SU-DHL-6 (cell line): ENCODE measurements at regions not wholly inside any gene's neighbourhood (a gene's known extent, or its start where the extent isn't known, plus 50 kb on each side); places are given as distances from the start of the nearest gene placed in this dataset.

Experiments used
- H2AFZ ChIP-seq: fragments of 200-600 bp; sonication (generic); 2 replicates; pipeline ENCODE4 v1.6.1; 2014; ENCODE audit warnings: low read depth, mild to moderate bottlenecking, moderate library complexity, mixed read lengths, antibody characterized with exemption, low read length; ENCODE audit not compliant: severe bottlenecking
- H3F3A ChIP-seq: fragments of 200-600 bp; shearing (Covaris generic); 2 replicates; pipeline ENCODE4 v1.6.0; 2016; ENCODE audit warnings: antibody characterized with exemption, mild to moderate bottlenecking; ENCODE audit not compliant: insufficient read depth
- H3K27ac ChIP-seq: fragments of 200-600 bp; sonication (generic); 2 replicates; pipeline ENCODE4 v1.5.1; 2016; ENCODE audit warnings: low read depth, mild to moderate bottlenecking, low read length, moderate library complexity, mixed read lengths
- H3K27me3 ChIP-seq: fragments of 200-600 bp; sonication (generic), shearing (Covaris generic); 2 replicates; pipeline ENCODE4 v1.6.0; 2014; ENCODE audit warnings: mild to moderate bottlenecking, low read length
- H3K36me3 ChIP-seq: fragments of 200-600 bp; sonication (generic); 2 replicates; pipeline ENCODE4 v1.6.1; 2014; ENCODE audit warnings: mild to moderate bottlenecking, low read length, mixed read lengths
- H3K4me2 ChIP-seq: fragments of 300-600, 200-600 bp; shearing (Covaris generic), sonication (generic); 2 replicates; pipeline ENCODE4 v1.6.0; 2014; ENCODE audit warnings: low read length, low read depth, mild to moderate bottlenecking; ENCODE audit not compliant: poor library complexity, severe bottlenecking
- H3K4me3 ChIP-seq: fragments of 200-600 bp; sonication (generic); 2 replicates; pipeline ENCODE4 v1.5.1; 2014; ENCODE audit warnings: antibody characterized with exemption, low read length, mild to moderate bottlenecking, mixed read lengths; ENCODE audit not compliant: insufficient read depth, poor library complexity, severe bottlenecking
- H3K79me2 ChIP-seq: fragments of 200-600 bp; sonication (generic); 2 replicates; pipeline ENCODE4 v1.6.1; 2014; ENCODE audit warnings: mild to moderate bottlenecking, low read length, moderate library complexity; ENCODE audit not compliant: insufficient read depth
- H3K9ac ChIP-seq: fragments of 200-600 bp; sonication (generic); 2 replicates; pipeline ENCODE4 v1.7.0; 2014; ENCODE audit warnings: mild to moderate bottlenecking, low read length
- H3K9me2 ChIP-seq: fragments of 200-600 bp; sonication (generic); replicated peaks from 2 replicates; pipeline ENCODE4 v1.6.1; 2014; ENCODE audit warnings: low read length; ENCODE audit not compliant: insufficient read depth
- H3K9me3 ChIP-seq: fragments of 200-600 bp; sonication (generic); 2 replicates; pipeline ENCODE4 v1.6.1; 2014; ENCODE audit warnings: low read length, mixed read lengths; ENCODE audit not compliant: insufficient read depth
- H4K20me1 ChIP-seq: fragments of 200-600 bp; sonication (generic); 2 replicates; pipeline ENCODE4 v1.6.1; 2014; ENCODE audit warnings: low read depth, mild to moderate bottlenecking, antibody characterized with exemption, low read length, moderate library complexity, mixed read lengths
- EZH2phosphoT487 ChIP-seq: fragments of 200-600 bp; sonication (generic), shearing (Covaris generic); conservative IDR thresholded peaks from 2 replicates; pipeline ENCODE4 v1.6.1; 2018; ENCODE audit warnings: mild to moderate bottlenecking, antibody characterized with exemption, low read length, moderate library complexity, mixed read lengths
- TF ChIP-seq, protein P1 (sequence below): fragments of 200-600 bp; sonication (generic); IDR thresholded peaks from one replicate; pipeline ENCODE4 v1.5.1; 2017; ENCODE audit warnings: antibody characterized with exemption, mild to moderate bottlenecking, low read length, moderate library complexity; ENCODE audit not compliant: insufficient read depth, poor library complexity, severe bottlenecking

DNA sequence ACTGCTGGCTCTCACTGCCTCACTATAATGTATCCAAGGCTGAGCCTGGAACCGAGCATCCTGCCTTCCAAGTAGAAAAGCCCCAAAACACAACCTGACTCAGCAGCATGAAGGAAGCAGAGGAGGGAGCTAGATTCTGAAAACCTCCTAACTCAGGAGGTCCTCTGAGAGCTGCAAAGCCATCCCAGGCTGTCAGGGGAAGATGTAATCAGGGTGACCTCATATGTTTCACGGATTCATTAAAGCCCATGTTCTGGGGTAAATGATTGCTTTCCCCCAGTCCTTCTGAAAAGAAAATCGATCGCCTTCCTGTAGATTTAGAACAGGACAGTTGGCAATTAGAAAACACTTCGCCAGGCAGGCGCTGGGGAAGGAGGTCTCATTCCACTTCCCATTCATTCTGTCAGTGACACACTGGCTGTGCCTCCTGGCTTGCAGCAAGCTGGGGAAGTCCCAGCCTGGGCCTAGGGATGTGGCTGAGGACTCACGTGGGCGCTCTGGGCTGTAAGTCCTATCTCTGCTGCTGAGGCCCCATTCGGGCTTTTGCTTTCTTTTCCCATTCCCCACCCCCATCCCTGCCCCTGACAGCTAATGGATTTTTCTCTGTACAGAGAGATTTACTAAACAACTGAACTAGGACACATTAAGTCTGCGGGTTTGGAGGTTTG lies 75.7 kb upstream of the TMEM132E start:
- H3K36me3 ChIP-seq = no peaks in the 10 kb centered on the region
- H2AFZ ChIP-seq = no peak overlapping the region
- H3K9me2 ChIP-seq = no peaks in the 10 kb centered on the region
- no peak overlapping the region for H3K4me2 ChIP-seq
- no peak overlapping the region for H3K27ac ChIP-seq
- no peaks in the 10 kb centered on the region for H4K20me1 ChIP-seq
- TF ChIP-seq, protein P1, sequence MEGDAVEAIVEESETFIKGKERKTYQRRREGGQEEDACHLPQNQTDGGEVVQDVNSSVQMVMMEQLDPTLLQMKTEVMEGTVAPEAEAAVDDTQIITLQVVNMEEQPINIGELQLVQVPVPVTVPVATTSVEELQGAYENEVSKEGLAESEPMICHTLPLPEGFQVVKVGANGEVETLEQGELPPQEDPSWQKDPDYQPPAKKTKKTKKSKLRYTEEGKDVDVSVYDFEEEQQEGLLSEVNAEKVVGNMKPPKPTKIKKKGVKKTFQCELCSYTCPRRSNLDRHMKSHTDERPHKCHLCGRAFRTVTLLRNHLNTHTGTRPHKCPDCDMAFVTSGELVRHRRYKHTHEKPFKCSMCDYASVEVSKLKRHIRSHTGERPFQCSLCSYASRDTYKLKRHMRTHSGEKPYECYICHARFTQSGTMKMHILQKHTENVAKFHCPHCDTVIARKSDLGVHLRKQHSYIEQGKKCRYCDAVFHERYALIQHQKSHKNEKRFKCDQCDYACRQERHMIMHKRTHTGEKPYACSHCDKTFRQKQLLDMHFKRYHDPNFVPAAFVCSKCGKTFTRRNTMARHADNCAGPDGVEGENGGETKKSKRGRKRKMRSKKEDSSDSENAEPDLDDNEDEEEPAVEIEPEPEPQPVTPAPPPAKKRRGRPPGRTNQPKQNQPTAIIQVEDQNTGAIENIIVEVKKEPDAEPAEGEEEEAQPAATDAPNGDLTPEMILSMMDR = no peak
- no peak for TF ChIP-seq EZH2phosphoT487
- no peak overlapping the region for H3K4me3 ChIP-seq
- H3K9me3 ChIP-seq = no peaks in the 10 kb centered on the region
- H3K9ac ChIP-seq = no peak overlapping the region
- H3K27me3 ChIP-seq = no peaks in the 10 kb centered on the region
- H3F3A ChIP-seq = no peaks in the 10 kb centered on the region
- H3K79me2 ChIP-seq = no peaks in the 10 kb centered on the region

DNA sequence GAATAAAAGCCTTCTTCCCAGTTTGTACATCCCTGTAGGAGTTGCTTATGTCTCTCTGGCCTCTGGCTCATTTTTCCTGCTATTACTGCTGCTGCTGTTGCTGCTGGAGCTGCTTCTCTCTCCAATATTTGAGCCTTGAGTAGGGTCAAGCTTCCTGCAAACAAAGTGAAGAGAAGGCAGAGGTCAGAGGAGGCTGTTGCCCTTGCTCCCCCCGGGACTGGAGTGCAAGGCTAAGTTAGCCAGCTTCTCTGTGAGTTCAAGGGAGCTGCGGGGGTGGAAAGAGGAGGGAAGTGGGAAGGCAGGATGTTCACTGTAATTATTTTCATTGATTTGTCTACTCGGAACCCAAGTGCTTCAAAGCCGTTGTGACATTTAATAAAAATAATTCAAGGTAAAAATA lies 77.0 kb upstream of the TMEM132E start:
- no peaks in the 10 kb centered on the region for H3F3A ChIP-seq

DNA sequence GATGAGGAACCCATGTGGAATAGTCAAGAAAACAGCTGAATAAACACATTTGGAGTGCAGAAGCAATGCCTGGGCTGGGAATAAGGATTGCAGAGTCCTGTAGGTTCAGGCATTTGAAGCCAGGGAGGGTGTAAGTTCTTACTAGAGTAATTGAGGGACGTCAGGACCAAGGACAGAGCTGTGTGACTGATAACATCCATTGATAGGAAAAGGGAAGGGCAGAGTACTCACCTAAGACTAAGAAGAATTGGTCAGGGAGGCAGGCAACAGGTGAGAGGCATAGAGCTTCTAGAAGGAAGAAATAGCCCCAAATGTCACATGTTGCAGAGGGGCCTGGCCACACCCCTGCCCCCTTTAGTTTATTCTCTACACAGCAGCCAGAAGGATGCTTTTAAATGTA lies 79.8 kb upstream of the TMEM132E start:
- Histone ChIP-seq H3K27me3 (no peaks in the 10 kb centered on the region), H3K79me2 (no peaks in the 10 kb centered on the region), H3F3A (no peaks in the 10 kb centered on the region), H3K27ac (no peak overlapping the region), H4K20me1 (no peaks in the 10 kb centered on the region), H2AFZ (no peak overlapping the region), H3K9me2 (no peaks in the 10 kb centered on the region), H3K4me3 (no peak overlapping the region), H3K9me3 (no peaks in the 10 kb centered on the region), H3K36me3 (no peaks in the 10 kb centered on the region), H3K4me2 (no peak overlapping the region), H3K9ac (no peak overlapping the region)
- no peak for TF ChIP-seq EZH2phosphoT487
- TF ChIP-seq, protein P1 = no peak

More for the DNA sequence above, 77.0 kb upstream of the TMEM132E start:
- no peaks in the 10 kb centered on the region for H3K9me3 ChIP-seq
- H3K4me2 ChIP-seq = no peak overlapping the region
- H3K27me3 ChIP-seq = no peaks in the 10 kb centered on the region
- no peaks in the 10 kb centered on the region for H3K36me3 ChIP-seq
- no peak overlapping the region for H3K27ac ChIP-seq
- H2AFZ ChIP-seq = no peak overlapping the region
- no peaks in the 10 kb centered on the region for H3K9me2 ChIP-seq
- TF ChIP-seq, protein P1 = no peak
- TF ChIP-seq EZH2phosphoT487 = no peak
- H3K9ac ChIP-seq = no peak overlapping the region
- H4K20me1 ChIP-seq = no peaks in the 10 kb centered on the region
- no peaks in the 10 kb centered on the region for H3K79me2 ChIP-seq
- no peak overlapping the region for H3K4me3 ChIP-seq
